GM19395 (cell line): ENCODE measurements at regions not wholly inside any gene's neighbourhood (a gene's known extent, or its start where the extent isn't known, plus 50 kb on each side); places are given as distances from the start of the nearest gene placed in this dataset.
A peak's percentile ranks its signal among the peaks of the same experiment; 100 is the strongest.

Experiments used
- ATAC-seq: cut with Tn5 transposase; IDR thresholded peaks from one replicate; pipeline ENCODE4 v1.9.1; 2021; ENCODE audit warnings: mild to moderate bottlenecking, moderate library complexity; ENCODE audit not compliant: unreplicated experiment

DNA sequence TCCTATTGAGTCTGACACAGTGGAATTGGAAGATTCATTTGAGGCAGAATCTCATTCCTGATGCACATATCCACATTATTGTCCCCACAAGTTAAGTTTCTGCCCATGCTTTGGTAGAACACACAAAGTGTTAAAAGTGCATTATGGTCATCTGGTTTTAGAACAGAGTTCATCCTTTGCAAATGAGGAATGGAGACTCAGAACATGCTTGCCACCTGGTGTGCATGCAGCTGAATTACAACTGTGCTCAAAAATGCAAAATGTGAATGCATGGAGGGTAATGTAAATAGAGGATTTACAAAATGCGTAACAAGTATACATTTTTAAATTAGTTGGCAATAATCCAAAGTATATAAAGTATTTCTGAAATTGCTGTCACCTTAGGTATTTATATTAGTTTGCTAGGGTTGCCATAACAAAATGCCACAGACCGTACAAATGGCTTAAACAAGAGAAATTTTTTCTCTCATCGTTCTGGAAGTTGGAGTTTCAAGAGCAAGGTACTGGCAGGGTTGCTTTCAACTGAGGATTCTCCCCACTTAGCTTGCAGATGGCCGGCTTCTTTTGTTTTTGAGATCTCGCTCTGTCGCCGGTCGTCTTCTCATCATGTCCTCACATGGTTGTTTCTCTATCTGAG is 671.1 kb downstream of the TAF11L14 start:
- peak; percentile 94 for ATAC-seq

DNA sequence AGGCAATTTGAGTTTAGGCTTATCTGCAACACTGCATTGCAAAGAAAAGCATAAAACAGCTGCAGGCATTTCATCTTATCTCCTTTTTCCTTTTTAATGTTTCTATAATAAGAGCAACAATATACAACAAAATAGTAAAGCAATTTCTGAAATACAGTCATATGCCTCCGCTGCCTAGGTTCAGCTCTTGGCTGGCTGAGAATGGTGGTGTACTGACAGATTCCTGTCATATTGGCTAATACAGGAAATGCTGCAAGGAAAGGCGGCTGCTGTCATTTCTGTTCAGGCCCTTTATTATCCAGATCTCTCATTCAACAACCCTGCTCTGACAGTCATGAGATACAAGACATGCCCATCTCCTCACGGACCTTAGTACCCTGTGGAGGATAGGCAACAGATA is 677.0 kb downstream of the TAF11L14 start:
- no peak for ATAC-seq

DNA sequence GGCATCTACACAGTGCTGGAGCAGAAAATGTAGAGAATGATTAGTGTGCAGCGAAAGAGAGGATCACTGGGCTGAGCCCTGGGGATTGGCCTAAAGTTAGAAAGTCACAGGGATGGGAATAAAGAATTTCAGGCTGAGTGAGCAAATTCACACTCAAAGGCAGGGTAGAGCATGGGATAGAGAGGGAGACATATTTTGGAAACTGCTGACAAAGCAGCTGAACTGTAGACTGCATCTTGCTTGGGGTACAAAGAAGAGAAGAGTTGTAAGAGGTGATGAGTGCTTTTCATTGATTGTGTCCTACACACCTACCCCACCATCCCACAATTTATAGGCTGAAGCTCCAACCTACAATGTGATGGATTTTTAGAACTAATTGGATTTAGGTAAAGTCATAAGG is 677.8 kb downstream of the TAF11L14 start:
- no peak for ATAC-seq

DNA sequence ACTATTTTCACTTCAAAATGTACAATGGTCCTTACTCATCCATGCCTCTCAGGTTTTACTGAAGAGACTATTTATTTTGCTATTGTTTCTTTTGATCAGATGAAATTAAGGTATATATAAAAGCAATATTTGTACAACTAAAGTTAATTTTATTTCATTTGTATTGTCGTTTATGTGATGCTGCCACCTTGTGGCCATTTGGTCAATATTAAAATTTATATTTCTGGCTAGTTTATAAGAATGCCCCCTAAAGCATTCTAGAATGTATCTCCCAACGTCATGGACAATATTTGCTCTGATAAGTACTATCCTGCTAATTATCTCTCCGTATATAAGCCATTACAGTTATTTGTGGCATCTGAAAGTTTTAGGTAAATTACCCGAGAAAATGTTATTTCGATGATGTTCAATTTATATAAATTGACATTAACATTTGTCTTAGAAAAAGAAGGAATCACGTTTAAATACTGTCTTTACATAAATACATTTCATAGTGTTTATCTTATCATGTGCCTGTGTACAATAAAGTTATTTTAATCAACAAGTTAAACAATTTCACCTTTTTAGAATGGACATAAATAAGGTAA is 680.0 kb downstream of the TAF11L14 start:
- ATAC-seq = no peak

DNA sequence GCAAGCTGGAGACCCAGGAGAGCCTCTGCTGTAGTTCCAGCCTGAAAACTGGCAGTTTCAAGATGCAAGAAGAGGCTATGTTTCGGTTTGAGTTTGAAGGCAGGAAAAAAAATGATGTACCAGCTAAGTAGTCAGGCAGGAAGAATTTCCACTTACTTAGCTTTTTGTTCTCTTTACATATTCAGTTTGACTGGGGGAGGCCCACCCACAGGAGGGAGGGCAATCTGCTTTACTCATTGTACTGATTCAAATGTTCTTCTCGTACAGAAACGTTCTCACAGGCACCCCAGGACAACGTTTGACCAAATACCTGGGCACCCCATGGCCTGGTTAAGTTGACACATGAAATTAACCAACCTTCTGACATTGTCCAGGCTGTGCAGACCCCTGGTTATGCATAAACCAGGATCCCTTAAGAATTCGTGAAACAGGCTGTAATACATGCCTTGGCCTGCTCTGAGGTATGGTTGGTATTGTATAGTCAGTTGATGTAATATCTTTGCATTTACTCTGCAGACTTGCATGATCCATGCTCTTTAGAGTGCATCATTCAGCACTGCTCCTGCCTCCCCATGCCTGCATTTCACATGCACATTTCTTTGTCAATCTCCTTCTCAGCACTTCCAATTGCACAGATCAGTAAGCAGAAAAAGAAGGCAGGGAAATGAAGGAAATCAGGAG is 687.1 kb downstream of the TAF11L14 start:
- no peak for ATAC-seq

DNA sequence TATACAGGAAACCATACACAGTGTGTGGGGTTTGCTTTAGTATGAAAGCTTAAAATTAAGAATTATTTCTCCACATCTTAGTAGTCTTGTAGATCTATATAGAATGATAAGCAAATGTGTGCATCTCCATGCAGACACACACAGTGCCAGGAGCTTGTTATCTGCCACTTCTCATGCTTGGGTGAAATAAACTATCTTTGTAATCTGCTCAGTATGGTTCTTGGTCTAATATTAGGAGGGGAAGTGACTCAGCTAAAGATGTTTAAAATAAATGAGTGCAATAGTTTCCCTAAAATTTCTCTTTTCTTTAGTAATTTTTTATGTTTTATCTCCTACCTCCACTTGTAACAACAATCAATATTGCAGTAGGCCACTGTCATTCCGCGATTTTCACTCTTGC is 689.6 kb downstream of the TAF11L14 start:
- no peak for ATAC-seq

DNA sequence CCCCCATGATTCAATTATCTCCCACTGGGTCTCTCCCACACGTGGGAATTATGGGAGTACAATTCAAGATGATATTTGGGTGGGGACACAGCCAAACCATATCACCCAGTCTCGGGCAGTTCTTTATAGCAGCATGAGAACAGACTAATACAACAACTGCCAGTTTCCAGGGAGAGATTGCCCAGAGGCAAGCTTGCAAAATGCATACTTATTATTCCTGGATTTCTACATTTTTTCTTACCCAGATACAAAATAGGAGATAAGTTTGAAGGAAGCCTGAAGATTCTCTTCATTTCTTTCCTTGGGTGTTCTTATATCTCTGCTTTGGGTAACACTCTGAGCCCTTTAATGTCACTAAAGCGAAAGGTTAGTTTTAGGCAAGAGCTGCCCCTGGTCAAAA is 691.2 kb downstream of the TAF11L14 start:
- no peak for ATAC-seq

DNA sequence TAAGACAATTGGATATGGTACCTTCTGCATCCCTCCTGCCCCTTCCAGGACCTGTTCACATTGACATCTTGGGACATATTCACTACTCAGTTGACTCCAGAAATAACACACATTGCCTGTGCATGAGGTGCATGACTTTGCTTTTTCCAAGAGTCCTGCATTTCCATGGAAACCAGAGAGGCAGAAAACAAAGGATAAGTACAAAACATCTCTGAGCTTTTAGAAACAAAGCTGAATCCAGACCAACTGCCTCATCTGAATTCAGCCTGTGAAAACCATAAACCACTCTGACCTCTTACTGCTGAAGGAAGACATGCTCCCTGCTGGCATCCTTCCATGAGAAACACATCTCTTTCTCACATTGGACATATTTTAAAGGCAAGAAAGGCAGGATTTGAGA is 695.1 kb downstream of the TAF11L14 start:
- no peak for ATAC-seq

DNA sequence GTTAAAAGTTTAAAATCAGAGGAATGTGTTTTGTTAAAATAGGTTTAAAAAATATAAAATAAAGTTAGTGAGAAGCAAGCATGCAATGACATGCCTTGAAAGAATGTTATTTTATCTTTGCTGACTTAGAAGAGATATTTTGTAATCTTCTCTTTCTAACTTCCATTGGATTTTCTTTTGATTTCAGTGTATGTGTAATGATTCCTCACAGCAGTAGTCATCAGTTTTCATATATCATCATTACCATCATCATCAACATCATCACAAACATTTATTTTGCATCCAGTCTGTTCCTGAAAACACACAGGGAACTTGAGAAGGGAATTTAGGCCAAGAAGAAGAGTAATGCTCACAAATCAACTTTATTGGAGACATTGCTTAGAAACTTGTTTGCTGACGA is 699.6 kb downstream of the TAF11L14 start:
- no peak for ATAC-seq

DNA sequence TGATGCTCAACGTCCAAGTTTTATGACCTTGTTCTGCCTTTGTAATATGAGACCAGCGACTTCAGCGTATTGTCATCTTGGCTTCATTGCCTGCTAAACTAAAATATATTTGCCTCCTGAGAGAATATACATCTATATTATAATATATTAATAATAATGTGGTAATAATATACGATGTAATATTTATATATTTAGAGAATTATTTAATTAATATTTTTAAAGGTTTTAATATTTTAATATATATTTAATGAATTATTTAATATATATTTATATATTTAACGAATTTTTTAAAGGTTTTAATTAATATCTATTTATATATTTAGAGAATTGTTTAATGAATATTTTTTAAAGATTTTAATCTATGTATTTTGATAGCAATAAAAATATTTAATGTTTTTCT is 700.7 kb downstream of the TAF11L14 start:
- ATAC-seq = no peak

DNA sequence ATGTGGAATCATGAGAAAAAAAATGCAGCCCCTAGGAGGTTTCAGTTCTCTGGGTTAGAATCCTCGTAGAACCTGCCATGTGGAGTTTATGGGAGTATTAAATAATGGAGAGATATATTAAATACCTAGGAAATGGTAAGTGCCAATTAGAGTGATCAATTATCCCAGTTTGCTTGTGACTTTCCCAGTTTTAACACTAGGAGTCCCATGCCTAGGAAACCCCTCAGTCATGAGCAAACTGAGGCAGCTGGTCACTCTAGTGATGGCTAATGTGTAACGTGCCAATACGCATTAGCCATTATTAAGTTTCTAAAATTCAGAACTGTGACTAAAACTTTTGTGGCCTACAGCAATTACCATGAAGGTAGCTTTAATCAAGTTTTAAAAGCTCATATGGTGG is 720.6 kb downstream of the TAF11L14 start:
- ATAC-seq = no peak

DNA sequence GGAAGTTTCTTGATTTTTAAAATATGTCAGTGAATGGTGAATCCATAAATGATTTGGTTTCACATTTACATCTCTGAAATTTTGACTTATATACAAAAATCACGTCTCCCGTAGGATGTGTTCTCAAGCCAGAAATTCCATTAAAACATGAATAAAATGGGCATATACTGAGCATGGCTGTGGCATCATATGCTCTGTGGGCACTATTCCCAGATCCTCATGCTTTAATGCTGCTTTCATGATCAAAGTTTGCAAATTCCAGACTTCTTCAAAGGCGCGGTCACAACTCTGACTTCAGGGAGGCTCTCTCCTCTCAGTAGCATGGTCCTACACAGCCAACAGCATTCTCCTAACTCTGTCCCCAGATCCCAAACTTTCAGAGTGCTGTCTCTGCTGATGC is 723.2 kb downstream of the TAF11L14 start:
- ATAC-seq = no peak

DNA sequence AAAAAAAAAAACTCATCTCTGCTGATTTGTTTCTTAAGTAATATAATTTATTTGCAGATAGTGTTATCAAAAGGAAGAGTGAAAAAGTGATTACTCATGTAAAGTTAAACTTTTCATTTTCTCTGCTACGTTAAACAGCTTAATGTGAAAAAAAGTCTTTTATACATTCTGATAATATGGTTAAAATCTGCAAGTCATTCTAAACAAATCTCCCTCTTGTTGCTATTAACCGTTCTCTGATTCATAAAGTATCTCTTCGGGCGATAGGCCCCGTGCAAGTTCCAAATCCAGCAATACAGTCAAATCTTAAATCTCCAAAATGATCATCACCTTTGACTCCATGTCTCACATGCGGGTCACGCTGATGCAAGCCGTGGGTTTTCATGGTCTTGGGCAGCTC is 732.0 kb downstream of the TAF11L14 start:
- no peak for ATAC-seq

DNA sequence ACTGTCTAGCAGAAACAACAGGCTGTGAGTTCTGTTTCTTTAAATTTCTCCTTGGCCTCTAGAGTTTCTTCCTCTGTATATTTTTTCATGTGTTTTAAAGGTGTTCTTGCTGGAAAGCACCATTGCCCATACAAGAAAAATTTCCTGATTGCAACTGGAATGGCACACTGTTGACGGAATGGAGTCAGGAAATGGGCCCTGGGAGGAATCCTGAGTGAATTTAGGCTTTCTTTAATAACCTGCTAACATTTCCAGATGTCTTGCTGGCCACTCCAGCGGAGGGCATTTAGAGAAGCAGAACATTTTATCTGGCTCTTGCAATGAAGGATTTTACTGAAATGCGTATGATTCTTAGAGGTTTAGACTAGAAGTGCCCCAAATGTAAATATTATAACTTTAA is 736.3 kb downstream of the TAF11L14 start:
- ATAC-seq = no peak

DNA sequence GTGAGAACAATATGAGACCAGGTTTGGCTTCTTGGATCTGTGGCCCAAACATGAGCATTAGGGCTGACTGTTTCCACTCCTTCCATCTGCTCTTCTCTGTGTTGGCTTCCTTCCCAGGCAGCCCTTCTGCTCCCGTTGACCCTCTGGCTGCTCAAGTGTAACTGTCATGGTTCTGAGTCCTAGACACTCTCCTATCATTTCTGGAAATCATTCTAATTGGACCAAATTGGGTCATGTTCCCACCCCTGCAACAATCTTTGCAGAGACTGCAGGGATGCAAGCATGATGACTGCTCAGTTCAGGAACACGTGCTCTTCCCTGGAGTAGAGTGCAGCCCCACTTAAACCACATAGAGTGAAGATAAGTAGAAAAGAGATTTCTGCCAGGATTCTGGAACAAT is 741.4 kb downstream of the TAF11L14 start:
- no peak for ATAC-seq

DNA sequence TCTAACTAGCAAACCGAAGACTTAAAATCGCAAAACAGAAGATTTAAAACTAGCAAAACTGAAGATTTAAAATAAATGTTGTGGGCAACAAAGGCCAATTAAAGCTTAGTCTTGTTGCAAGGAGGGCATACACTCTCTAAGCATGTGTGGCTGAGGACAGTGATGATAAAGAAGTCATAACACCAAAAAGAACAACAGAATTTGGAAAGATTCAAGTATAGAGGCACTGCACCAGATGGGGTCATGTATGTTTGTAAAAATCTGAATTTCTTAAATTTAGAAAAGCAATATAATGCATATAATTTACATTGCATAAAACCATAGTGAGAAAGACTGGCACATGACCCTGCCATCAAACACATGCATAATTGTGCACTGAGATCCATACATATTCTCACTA is 743.8 kb downstream of the TAF11L14 start:
- no peak for ATAC-seq

DNA sequence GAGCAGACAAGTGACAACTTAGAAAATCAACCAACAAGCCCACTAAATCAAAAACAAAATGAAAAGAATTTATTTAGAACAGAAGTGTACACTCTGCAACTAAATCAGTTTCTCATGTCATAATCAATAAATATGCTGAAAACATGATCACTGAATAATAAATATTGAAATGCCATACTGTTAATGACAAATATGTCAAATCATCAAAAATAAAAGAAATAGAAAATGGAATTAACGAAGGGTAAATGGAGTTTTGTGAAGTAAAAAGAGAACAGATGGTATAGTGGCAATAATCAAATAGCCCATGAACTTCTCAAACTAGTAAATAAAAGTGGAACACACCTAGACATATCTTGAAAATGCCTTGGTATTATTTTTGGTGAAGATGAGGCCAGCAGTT is 744.9 kb downstream of the TAF11L14 start:
- ATAC-seq = no peak

DNA sequence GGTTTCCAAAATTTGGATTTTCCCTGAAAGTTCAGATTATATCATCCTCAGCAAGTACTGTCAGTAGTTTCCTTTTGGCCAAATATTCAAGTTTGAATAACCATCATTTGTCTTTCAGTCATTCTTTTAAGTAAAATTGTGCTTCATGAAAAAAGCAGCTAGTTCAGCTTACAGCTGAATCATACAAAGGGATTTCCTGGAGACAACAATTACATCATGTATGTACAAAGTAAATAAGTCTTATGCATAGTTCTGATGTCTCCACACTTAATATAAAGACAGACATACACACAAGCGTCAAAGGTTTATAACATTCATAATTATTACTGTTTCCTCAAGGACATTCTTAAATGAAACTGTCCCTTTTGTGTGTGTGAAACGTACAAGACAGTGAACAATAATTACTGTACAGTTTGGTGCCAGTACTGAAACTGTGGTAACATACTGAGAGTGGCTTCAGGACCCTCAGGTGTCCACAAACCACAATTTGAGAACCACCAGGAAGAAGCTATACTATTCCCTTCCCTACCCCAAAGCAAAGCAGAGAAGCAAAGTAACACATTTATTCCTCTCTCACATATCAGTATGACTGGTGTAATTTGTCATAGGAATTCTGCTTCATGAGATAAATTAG is 746.6 kb downstream of the TAF11L14 start:
- ATAC-seq = no peak

DNA sequence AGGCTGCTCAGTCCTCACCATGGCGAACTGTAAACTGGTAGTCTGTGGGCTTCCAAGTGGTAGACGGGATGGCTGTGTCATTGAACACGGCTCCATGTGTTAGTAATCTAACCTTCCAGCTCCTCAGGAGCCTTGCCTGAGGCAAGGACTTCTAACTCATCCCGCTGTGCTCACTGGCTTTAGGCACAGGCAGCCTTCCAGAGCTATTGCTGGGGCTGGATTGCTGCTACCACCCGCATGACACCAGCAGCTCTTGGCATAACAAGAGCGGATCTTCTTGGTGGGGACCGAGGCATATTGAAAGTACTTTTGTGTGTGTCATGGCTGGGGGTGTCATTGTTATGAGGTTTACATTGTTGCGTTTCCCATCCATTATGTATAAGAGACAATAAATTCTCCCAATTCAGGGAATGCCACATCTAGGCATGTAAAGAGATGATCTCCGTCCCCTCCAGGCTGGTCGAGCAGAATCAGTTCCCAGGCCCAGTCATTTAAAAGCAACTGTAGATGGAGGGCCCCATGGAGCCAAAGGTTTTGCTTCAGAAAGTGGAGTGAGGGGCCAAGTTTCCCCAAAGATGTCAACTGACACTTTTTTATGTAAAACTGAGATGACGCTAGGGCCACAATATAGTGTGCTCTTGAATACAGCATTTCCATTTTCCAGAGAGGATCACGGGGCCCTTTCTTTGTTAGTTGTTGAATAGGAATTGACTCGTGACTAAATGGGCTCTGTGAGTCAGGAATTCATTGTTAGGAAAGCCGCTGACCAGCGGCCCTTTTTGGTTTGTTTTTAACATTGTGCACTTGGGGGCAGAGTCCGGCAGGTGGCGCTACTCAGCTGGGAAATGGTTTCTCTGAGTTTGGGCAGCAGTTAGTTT is 759.5 kb downstream of the TAF11L14 start:
- ATAC-seq = peak; percentile 77

DNA sequence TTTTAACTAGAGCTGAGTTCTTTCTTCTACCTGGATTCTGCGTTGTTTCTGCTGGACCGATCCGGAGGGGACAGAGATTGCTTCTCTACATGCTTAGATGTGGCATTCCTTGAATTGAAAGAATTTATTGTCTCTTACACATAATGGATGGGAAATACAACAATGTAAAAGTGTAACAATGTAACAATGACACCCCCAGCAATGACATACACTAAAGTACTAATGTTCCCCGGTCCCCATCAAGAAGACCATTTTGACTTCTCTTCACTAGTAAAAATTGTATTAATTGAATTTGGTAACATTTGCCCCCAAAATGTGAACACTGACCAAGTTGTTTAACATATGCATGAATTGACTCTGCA is 760.2 kb downstream of the TAF11L14 start:
- peak; percentile 17 for ATAC-seq
